Activated T-cell treated with anti-CD3 and anti-CD28 coated beads for 1 hour (primary cell): ENCODE measurements at regions not wholly inside any gene's neighbourhood (a gene's known extent, or its start where the extent isn't known, plus 50 kb on each side); places are given as distances from the start of the nearest gene placed in this dataset.

Experiments
- DNase-seq: peaks from one replicate; pipeline ENCODE4 v3.0.0-alpha.2; 2020; ENCODE audit warnings: low read depth

- no peak for DNase-seq
Measured at GRCh38 chr3:124579641-124580040, 150.6 kb upstream of the UMPS start.

GRCh38 chr3:124582196-124582595 lies 148.1 kb upstream of the UMPS start:
- no peak for DNase-seq

GRCh38 chr3:124582621-124583395 lies 147.4 kb upstream of the UMPS start:
- DNase-seq: no peak

GRCh38 chr3:124584245-124584551 lies 146.1 kb upstream of the UMPS start:
- peak; percentile 3 for DNase-seq

- DNase-seq: peak; percentile 19
Measured at GRCh38 chr3:124584552-124585391, 145.5 kb upstream of the UMPS start.

GRCh38 chr3:124586126-124587052 lies 143.9 kb upstream of the UMPS start:
- DNase-seq: no peak

GRCh38 chr3:124587053-124587408 lies 143.2 kb upstream of the UMPS start:
- no peak for DNase-seq

- no peak for DNase-seq
Measured at GRCh38 chr3:124588036-124588435, 142.2 kb upstream of the UMPS start.

GRCh38 chr3:124588794-124589193 lies 141.5 kb upstream of the UMPS start:
- no peak for DNase-seq

GRCh38 chr3:124591699-124592098 lies 138.6 kb upstream of the UMPS start:
- no peak for DNase-seq

GRCh38 chr3:124592658-124593441 lies 137.4 kb upstream of the UMPS start:
- no peak for DNase-seq

- DNase-seq: no peak
Measured at GRCh38 chr3:124593442-124593829, 136.8 kb upstream of the UMPS start.

- no peak for DNase-seq
Measured at GRCh38 chr3:124594581-124594980, 135.7 kb upstream of the UMPS start.

- no peak for DNase-seq
Measured at GRCh38 chr3:124597273-124597672, 133.0 kb upstream of the UMPS start.

- no peak for DNase-seq
Measured at GRCh38 chr3:124597979-124598378, 132.3 kb upstream of the UMPS start.

- no peak for DNase-seq
Measured at GRCh38 chr3:124599147-124599765, 131.0 kb upstream of the UMPS start.

GRCh38 chr3:124599779-124600693 lies 130.2 kb upstream of the UMPS start:
- no peak for DNase-seq

GRCh38 chr3:124600765-124601164 lies 129.5 kb upstream of the UMPS start:
- DNase-seq: no peak

- no peak for DNase-seq
Measured at GRCh38 chr3:124601190-124601589, 129.1 kb upstream of the UMPS start.

GRCh38 chr3:124602980-124603627 lies 127.1 kb upstream of the UMPS start:
- no peak for DNase-seq
